Lung (tissue), 11 donors: ENCODE measurements at regions not wholly inside any gene's neighbourhood (a gene's known extent, or its start where the extent isn't known, plus 50 kb on each side); places are given as distances from the start of the nearest gene placed in this dataset.

ENCODE experiments used
- ATAC-seq: fragments of 200-7000 bp; cut with Tn5 transposase; one replicate; pipeline ENCODE4 v1.9.1; 2020; ENCODE audit warnings: moderate number of reproducible peaks; ENCODE audit not compliant: insufficient read depth, low FRiP score
- DNase-seq, 3 donors: peaks; one replicate each; pipeline ENCODE4 v3.0.0-alpha.2; 2013 to 2017
- H3K27ac ChIP-seq, 2 donors: one replicate each; pipeline ENCODE4 v1.5.1; 2013; ENCODE audit warnings: mild to moderate bottlenecking in 2 of 2, moderate library complexity in 2 of 2, control low read depth in 1 of 2, inconsistent platforms in 1 of 2, low read depth in 1 of 2, low read length in 1 of 2
- H3K27me3 ChIP-seq, 3 donors: one replicate each; pipeline ENCODE4 v1.5.1; 2013; ENCODE audit warnings: low read length in 2 of 3; ENCODE audit not compliant: control insufficient read depth in 3 of 3, insufficient read depth in 3 of 3
- H3K36me3 ChIP-seq, 4 donors: one replicate each; pipeline ENCODE4 v1.5.1; 2013; ENCODE audit warnings: low read length in 4 of 4, mild to moderate bottlenecking in 1 of 4, moderate library complexity in 1 of 4; ENCODE audit not compliant: control insufficient read depth in 4 of 4, insufficient read depth in 4 of 4
- H3K4me1 ChIP-seq, 5 donors: one replicate each; pipeline ENCODE4 v1.5.1; 2013; ENCODE audit warnings: low read length in 5 of 5, mild to moderate bottlenecking in 2 of 5, moderate library complexity in 1 of 5; ENCODE audit not compliant: control insufficient read depth in 5 of 5, insufficient read depth in 5 of 5
- H3K4me3 ChIP-seq: one replicate; pipeline ENCODE4 v1.5.1; 2013; ENCODE audit warnings: mild to moderate bottlenecking, control low read depth, moderate library complexity
- H3K9ac ChIP-seq, 2 donors: one replicate each; pipeline ENCODE4 v1.5.1; 2013; ENCODE audit warnings: low read length in 2 of 2, control low read depth in 1 of 2; ENCODE audit not compliant: insufficient read depth in 1 of 2
- H3K9me3 ChIP-seq, 4 donors: one replicate each; pipeline ENCODE4 v1.5.1; 2013; ENCODE audit warnings: low read length in 3 of 4, mild to moderate bottlenecking in 1 of 4, moderate library complexity in 1 of 4; ENCODE audit not compliant: control insufficient read depth in 4 of 4, insufficient read depth in 3 of 4
- WGBS, 2 donors: extraction: QIAGEN DNeasy Blood & Tissue Kit; methylation state at CpG; one replicate each; pipeline ENCODE4 v1.1.7; 2013; 5-methylcytosine and 5-hydroxymethylcytosine counted together
- TF ChIP-seq, protein P1 (sequence below): IDR thresholded peaks from 2 replicates; pipeline ENCODE4 v1.5.1; 2012; ENCODE audit warnings: mild to moderate bottlenecking; ENCODE audit errors: control extremely low read depth, extremely low read depth
- donor health status: control.
- donor health status: control.
- donor health status: Bipolar disorder and iron deficiency.
- donor health status: healthy.
- donor health status: DM: yes; HTN: yes; CAD: no.

DNA sequence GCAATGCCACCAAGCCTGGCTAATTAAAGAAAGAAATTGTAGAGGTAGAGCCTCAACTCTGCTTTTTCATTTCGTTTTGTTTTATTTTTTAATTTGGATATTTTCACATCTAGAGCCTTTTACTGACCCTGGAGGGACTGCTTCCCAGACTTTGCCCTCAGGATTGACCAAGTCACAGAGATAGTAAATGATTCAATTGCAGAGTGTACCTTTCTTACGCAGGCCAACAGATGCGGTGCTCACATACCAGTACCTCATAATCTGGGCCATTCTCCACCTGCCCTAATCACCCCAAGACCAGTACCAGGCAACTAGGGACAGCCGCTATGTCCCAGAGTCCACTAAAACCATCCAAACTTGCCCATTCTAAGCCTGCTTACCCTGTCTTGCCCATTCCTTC, 110.8 kb downstream of the DDX1 start:
- no peaks in the 10 kb centered on the region for H3K9me3 ChIP-seq
- H3K36me3 ChIP-seq: no peaks in the 10 kb centered on the region
- H3K4me3 ChIP-seq: no peak overlapping the region
- TF ChIP-seq, protein P1, sequence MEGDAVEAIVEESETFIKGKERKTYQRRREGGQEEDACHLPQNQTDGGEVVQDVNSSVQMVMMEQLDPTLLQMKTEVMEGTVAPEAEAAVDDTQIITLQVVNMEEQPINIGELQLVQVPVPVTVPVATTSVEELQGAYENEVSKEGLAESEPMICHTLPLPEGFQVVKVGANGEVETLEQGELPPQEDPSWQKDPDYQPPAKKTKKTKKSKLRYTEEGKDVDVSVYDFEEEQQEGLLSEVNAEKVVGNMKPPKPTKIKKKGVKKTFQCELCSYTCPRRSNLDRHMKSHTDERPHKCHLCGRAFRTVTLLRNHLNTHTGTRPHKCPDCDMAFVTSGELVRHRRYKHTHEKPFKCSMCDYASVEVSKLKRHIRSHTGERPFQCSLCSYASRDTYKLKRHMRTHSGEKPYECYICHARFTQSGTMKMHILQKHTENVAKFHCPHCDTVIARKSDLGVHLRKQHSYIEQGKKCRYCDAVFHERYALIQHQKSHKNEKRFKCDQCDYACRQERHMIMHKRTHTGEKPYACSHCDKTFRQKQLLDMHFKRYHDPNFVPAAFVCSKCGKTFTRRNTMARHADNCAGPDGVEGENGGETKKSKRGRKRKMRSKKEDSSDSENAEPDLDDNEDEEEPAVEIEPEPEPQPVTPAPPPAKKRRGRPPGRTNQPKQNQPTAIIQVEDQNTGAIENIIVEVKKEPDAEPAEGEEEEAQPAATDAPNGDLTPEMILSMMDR: no peak
- 95% methylated on average over 4 of the region's 4 CpGs for WGBS, 2 donors
- no peak overlapping the region for H3K9ac ChIP-seq
- peaks cover 0 to 29% (median 4%) of the 10 kb centered on the region in 5 donors for H3K4me1 ChIP-seq
- no peak for ATAC-seq
- peaks cover 0 to 3% (median 0%) of the 10 kb centered on the region in 3 donors for H3K27me3 ChIP-seq
- no peak for DNase-seq
- no peak overlapping the region for H3K27ac ChIP-seq

DNA sequence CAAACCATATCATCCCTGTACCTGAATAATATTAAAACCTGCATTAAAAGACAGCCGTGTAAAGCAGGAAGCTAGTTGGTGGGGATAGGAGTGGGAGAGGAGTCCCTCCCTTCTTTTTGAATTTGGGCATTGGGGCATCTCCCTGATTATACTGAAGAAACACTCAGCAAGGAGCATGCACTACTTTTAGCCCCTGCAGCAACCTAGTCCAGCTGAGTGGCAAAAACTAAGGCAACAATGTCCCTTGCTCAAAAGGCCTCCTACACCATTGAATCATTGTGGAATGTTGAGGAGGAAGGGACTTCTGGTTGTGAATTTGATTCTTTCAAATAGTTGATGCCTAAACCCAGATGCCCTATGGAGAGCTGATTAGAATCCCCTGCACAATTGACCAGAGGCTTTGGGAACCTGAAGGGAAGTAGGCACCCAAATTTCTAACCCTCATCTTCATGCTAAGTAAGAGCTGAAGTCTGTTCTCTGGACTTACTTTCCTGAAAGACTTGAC, 111.7 kb downstream of the DDX1 start:
- peaks cover 0 to under 1% (median 0%) of the 10 kb centered on the region in 3 donors for H3K27me3 ChIP-seq
- ATAC-seq (no peak), DNase-seq (no peak)
- 94% methylated on average over 1 of the region's 1 CpG for WGBS, 2 donors
- H3K4me1 ChIP-seq: peaks cover 0 to 29% (median 6%) of the 10 kb centered on the region in 5 donors
- no peaks in the 10 kb centered on the region for H3K36me3 ChIP-seq
- TF ChIP-seq, protein P1: no peak
- no peak overlapping the region for H3K4me3 ChIP-seq
- H3K27ac ChIP-seq: peak overlapping the region; percentile 38 to 66
- no peaks in the 10 kb centered on the region for H3K9me3 ChIP-seq
- H3K9ac ChIP-seq: no peak overlapping the region

DNA sequence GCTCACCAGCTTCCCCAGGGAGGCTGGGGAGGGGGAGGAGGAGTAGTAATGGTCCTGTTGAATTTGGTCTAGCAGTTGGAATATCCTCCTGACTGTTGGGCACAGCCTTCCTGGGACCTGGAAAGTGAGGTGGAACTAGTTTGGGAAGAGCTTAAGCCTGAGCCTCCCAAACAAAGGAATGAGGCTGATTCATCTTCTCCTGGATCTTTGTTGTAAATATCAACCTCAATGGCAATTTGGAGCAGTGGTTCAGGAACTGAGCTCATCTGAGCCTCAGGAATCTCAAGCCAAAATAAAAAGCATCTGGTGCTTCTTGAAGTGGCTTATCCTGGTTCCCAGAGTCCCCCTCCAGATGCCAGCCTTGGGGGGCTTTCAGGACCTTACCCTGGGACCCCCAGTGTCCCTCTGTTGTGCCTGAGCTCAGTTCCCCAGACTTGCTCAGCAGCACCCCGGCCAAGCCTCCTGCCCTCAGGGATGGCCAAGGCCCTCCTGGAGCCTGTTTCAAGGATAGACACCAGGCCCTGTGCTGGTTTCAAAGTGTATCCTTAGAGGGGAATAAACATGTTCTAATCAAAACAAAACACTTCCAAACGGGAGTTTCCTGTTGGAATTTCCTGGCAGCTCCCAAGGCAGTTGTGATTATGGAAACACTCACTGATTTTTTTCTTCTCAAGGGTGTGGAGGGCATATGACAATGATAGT, 112.6 kb downstream of the DDX1 start:
- 41 to 69% methylated on average over 2 of the region's 2 CpGs for WGBS, 2 donors
- Histone ChIP-seq H3K36me3 (no peaks in the 10 kb centered on the region), H3K4me1 (peaks cover 0 to 36% (median 10%) of the 10 kb centered on the region in 5 donors), H3K4me3 (no peak overlapping the region), H3K27me3 (no peaks in the 10 kb centered on the region), H3K9ac (no peak overlapping the region), H3K9me3 (no peaks in the 10 kb centered on the region), H3K27ac (peak overlapping the region; percentile 38 to 66)
- TF ChIP-seq, protein P1: no peak
- DNase-seq (peak; percentile 22 to 74 (median 61)), ATAC-seq (no peak)
